ENCODE measurements at regions not wholly inside any gene's neighbourhood (a gene's known extent, or its start where the extent isn't known, plus 50 kb on each side); places are given as distances from the start of the nearest gene placed in this dataset.
"Not testable (repeated sequence)": the region's sequence is repeated elsewhere in the genome, so short reads cannot be mapped to it uniquely, and the experiment has no call there.

GRCh38 chr2:234693681-234694190, 196.9 kb upstream of the ARL4C start:
- not testable (repeated sequence) for TF ChIP-seq ATOH8 (CRISPR knock-in tag; IDR thresholded peaks at IDR 0.05; ENCODE audit: low read depth); POLR2A (IDR thresholded peaks at IDR 0.05; ENCODE audit: low read length)
- TF ChIP-seq, protein P1, sequence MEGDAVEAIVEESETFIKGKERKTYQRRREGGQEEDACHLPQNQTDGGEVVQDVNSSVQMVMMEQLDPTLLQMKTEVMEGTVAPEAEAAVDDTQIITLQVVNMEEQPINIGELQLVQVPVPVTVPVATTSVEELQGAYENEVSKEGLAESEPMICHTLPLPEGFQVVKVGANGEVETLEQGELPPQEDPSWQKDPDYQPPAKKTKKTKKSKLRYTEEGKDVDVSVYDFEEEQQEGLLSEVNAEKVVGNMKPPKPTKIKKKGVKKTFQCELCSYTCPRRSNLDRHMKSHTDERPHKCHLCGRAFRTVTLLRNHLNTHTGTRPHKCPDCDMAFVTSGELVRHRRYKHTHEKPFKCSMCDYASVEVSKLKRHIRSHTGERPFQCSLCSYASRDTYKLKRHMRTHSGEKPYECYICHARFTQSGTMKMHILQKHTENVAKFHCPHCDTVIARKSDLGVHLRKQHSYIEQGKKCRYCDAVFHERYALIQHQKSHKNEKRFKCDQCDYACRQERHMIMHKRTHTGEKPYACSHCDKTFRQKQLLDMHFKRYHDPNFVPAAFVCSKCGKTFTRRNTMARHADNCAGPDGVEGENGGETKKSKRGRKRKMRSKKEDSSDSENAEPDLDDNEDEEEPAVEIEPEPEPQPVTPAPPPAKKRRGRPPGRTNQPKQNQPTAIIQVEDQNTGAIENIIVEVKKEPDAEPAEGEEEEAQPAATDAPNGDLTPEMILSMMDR (IDR thresholded peaks at IDR 0.05) = not testable (repeated sequence)
